Caco-2 (cell line): ENCODE measurements at regions not wholly inside any gene's neighbourhood (a gene's known extent, or its start where the extent isn't known, plus 50 kb on each side); places are given as distances from the start of the nearest gene placed in this dataset.

ENCODE experiments used
- BruUV-seq: library from RNA; stranded (reverse); fragments of 400-500 nt; replicated peaks from 2 replicates; lab custom pipeline; 2021; lab: Mats Ljungman, UMichigan
- CTCF ChIA-PET: fragments of 300-600 bp; sonication (Branson Sonifier 250); formaldehyde crosslinking; loops from one replicate; lab custom pipeline; 2022; ENCODE audit warnings: antibody characterized with exemption; lab: Charles Lee
- POLR2A ChIA-PET: fragments of 300-600 bp; sonication (Branson Sonifier 250); formaldehyde crosslinking; loops from one replicate; lab custom pipeline; 2022; ENCODE audit warnings: antibody characterized with exemption; lab: Charles Lee
- DNase-seq, 2 experiments: peaks; one replicate each; pipeline versions ENCODE4 v3.0.0 to v3.0.0-alpha.2; 2020 to 2022
- H3K27me3 ChIP-seq: replicated peaks from 2 replicates; pipeline ENCODE4 v1.6.0; 2011; ENCODE audit warnings: low read length; ENCODE audit not compliant: control insufficient read depth, insufficient read depth
- H3K36me3 ChIP-seq: 2 replicates; pipeline ENCODE4 v1.5.1; 2011; ENCODE audit warnings: low read length; ENCODE audit not compliant: control insufficient read depth, insufficient read depth
- H3K4me1 ChIP-seq: fragments of 250-450 bp; sonication (Bioruptor Pico); 2 replicates; pipeline ENCODE4 v1.5.1; 2020; ENCODE audit warnings: mild to moderate bottlenecking
- H3K4me3 ChIP-seq: 2 replicates; pipeline ENCODE4 v1.5.1; 2011; ENCODE audit warnings: low read depth, mild to moderate bottlenecking, control low read depth, low read length
- H3K9me3 ChIP-seq: fragments of 250-450 bp; sonication (Bioruptor Pico); 2 replicates; pipeline ENCODE4 v1.5.1; 2020; ENCODE audit warnings: mild to moderate bottlenecking, moderate library complexity
- H3K27ac Mint-ChIP-seq: one replicate; pipeline ENCODE4 v1.8.0; 2022; ENCODE audit warnings: mixed read lengths; ENCODE audit not compliant: unreplicated experiment
- H3K27me3 Mint-ChIP-seq: one replicate; pipeline ENCODE4 v1.8.0; 2022; ENCODE audit warnings: mixed read lengths; ENCODE audit not compliant: insufficient read depth, unreplicated experiment
- H3K36me3 Mint-ChIP-seq: one replicate; pipeline ENCODE4 v1.8.0; 2022; ENCODE audit warnings: mild to moderate bottlenecking, mixed read lengths; ENCODE audit not compliant: insufficient read depth, unreplicated experiment
- H3K4me1 Mint-ChIP-seq: one replicate; pipeline ENCODE4 v1.8.0; 2022; ENCODE audit warnings: low read depth, mixed read lengths; ENCODE audit not compliant: unreplicated experiment
- H3K4me3 Mint-ChIP-seq: one replicate; pipeline ENCODE4 v1.8.0; 2022; ENCODE audit warnings: mild to moderate bottlenecking, moderate library complexity, mixed read lengths; ENCODE audit not compliant: unreplicated experiment
- H3K9me3 Mint-ChIP-seq: one replicate; pipeline ENCODE4 v1.8.0; 2022; ENCODE audit warnings: mixed read lengths; ENCODE audit not compliant: unreplicated experiment
- CTCF ChIP-seq, 2 experiments: fragments of 200-600 bp in 1 of 2; IDR thresholded peaks; 1 replicate in 1 of 2; 2 replicates in 1 of 2; pipeline versions ENCODE4 v1.5.1 to v1.8.0; 2011 to 2022; ENCODE audit warnings: antibody characterized with exemption in 1 of 2, control low read depth in 1 of 2, inconsistent platforms in 1 of 2, low read depth in 1 of 2, low read length in 1 of 2, mild to moderate bottlenecking in 1 of 2, moderate library complexity in 1 of 2; ENCODE audit not compliant: insufficient read depth in 1 of 2, severe bottlenecking in 1 of 2, unreplicated experiment in 1 of 2
- intact Hi-C: fragments of 100-400 bp; cut with micrococcal nuclease; formaldehyde crosslinking; loops from one replicate; pipeline ENCODE4 v1.10.0; 2022; ENCODE audit not compliant: unreplicated experiment

GRCh38 chr1:70497152-70497551 is 86.1 kb downstream of the CTH start:
- intact Hi-C loops, result no loop called here
- no peak for TF ChIP-seq CTCF (IDR thresholded peaks at IDR 0.05; ENCODE audit: insufficient read depth in 1 of 2, low read depth in 1 of 2, low read length in 1 of 2, severe bottlenecking in 1 of 2, unreplicated experiment in 1 of 2)
- H3K27me3 ChIP-seq, result no peaks in the 10 kb centered on the region
- ChIA-PET CTCF (no interaction called here), POLR2A (no interaction called here)
- Mint-ChIP-seq H3K36me3 (no peaks in the 10 kb centered on the region), H3K27ac (no peak overlapping the region), H3K9me3 (no peaks in the 10 kb centered on the region), H3K27me3 (no peaks in the 10 kb centered on the region), H3K4me1 (no peaks in the 10 kb centered on the region), H3K4me3 (no peak overlapping the region)
- H3K4me3 ChIP-seq, result no peak overlapping the region
- no peaks in the 10 kb centered on the region for H3K4me1 ChIP-seq
- DNase-seq, result no peak
- BruUV-seq, result no TSS peak
- no peaks in the 10 kb centered on the region for H3K9me3 ChIP-seq
- H3K36me3 ChIP-seq, result no peaks in the 10 kb centered on the region

- intact Hi-C loops, result no loop called here
- H3K9me3 ChIP-seq, result no peaks in the 10 kb centered on the region
- DNase-seq, result no peak
- BruUV-seq, result no TSS peak
- H3K27me3 Mint-ChIP-seq, result no peaks in the 10 kb centered on the region
- ChIA-PET POLR2A (no interaction called here), CTCF (no interaction called here)
- no peak overlapping the region for H3K4me3 Mint-ChIP-seq
- H3K27ac Mint-ChIP-seq, result no peak overlapping the region
- no peaks in the 10 kb centered on the region for H3K4me1 ChIP-seq
- H3K36me3 ChIP-seq, result no peaks in the 10 kb centered on the region
- no peaks in the 10 kb centered on the region for H3K4me1 Mint-ChIP-seq
- TF ChIP-seq CTCF (IDR thresholded peaks at IDR 0.05; ENCODE audit: insufficient read depth in 1 of 2, low read depth in 1 of 2, low read length in 1 of 2, severe bottlenecking in 1 of 2, unreplicated experiment in 1 of 2), result no peak
- no peaks in the 10 kb centered on the region for H3K27me3 ChIP-seq
- no peaks in the 10 kb centered on the region for H3K36me3 Mint-ChIP-seq
- no peak overlapping the region for H3K4me3 ChIP-seq
- no peaks in the 10 kb centered on the region for H3K9me3 Mint-ChIP-seq
These were observed 87.6 kb downstream of the CTH start for GRCh38 chr1:70498666-70499065.

GRCh38 chr1:70499695-70500094 is 88.6 kb downstream of the CTH start:
- Mint-ChIP-seq H3K4me1 (no peaks in the 10 kb centered on the region), H3K4me3 (no peak overlapping the region), H3K9me3 (no peaks in the 10 kb centered on the region), H3K36me3 (no peaks in the 10 kb centered on the region), H3K27ac (no peak overlapping the region), H3K27me3 (no peaks in the 10 kb centered on the region)
- no peaks in the 10 kb centered on the region for H3K27me3 ChIP-seq
- CTCF ChIA-PET, result no interaction called here
- H3K36me3 ChIP-seq, result no peaks in the 10 kb centered on the region
- no TSS peak for BruUV-seq
- POLR2A ChIA-PET, result no interaction called here
- intact Hi-C loops, result no loop called here
- H3K9me3 ChIP-seq, result no peaks in the 10 kb centered on the region
- no peak overlapping the region for H3K4me3 ChIP-seq
- TF ChIP-seq CTCF (IDR thresholded peaks at IDR 0.05; ENCODE audit: insufficient read depth in 1 of 2, low read depth in 1 of 2, low read length in 1 of 2, severe bottlenecking in 1 of 2, unreplicated experiment in 1 of 2), result no peak
- no peaks in the 10 kb centered on the region for H3K4me1 ChIP-seq
- DNase-seq, result no peak
